ENCODE measurements at regions not wholly inside any gene's neighbourhood (a gene's known extent, or its start where the extent isn't known, plus 50 kb on each side); places are given as distances from the start of the nearest gene placed in this dataset.

DNA sequence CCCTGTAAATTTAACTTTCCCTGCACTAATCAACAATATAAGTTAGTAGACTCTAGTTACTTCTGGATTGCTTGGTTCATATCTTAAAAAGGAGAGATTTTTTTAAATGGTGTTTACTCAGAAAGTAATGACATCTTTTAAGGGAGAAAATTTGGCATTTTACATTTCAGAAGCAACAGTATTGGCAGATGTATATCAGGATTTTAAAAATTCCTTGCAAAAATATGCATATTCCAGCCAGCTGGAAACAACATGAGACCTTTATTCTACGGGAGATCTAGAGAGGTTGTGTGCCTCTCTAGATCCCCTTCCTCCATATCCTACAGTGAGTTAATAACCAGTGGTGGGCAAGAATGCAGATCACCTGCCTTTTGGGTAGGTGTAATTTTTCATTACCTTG lies 848.2 kb downstream of the USP25 start:
- no peak overlapping the region for H3K4me3 Mint-ChIP-seq
- POLR2A ChIA-PET: no interaction called here

DNA sequence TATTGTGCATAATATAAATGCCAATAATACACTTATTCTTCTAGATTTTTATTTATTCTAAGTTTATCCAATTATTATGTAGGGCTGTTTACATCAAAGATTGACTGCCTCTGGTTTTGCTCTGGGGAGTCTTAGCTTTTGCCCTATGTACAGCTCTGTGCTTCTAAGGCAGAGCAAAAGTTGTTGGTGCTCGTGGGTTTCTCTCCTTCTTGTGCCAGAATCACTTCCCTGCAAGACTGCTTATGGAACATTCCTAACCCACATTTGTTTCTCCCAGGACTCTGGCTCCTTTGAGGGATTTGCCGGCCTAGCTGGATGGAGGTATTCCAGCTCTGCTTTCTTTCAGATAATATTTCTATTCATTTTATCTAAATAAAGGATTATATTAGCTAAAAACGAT lies 849.1 kb downstream of the USP25 start:
- DNase-seq (no peak), ATAC-seq (no peak)
- Mint-ChIP-seq H3K27ac (no peak overlapping the region), H3K4me3 (no peak overlapping the region), H3K27me3 (no peaks in the 10 kb centered on the region), H3K9me3 (ENCODE audit: low read depth) (no peaks in the 10 kb centered on the region), H3K4me1 (no peaks in the 10 kb centered on the region), H3K36me3 (ENCODE audit: low read depth) (no peaks in the 10 kb centered on the region)
- ChIA-PET POLR2A (no interaction called here), CTCF (no interaction called here)
- intact Hi-C loops (cut with DNase I, micrococcal nuclease): no loop called here

More for the DNA sequence above, 848.2 kb downstream of the USP25 start:
- CTCF ChIA-PET: no interaction called here
- intact Hi-C loops (cut with DNase I, micrococcal nuclease): no loop called here
- H3K4me1 Mint-ChIP-seq: no peaks in the 10 kb centered on the region
- H3K9me3 Mint-ChIP-seq (ENCODE audit: low read depth): no peaks in the 10 kb centered on the region
- H3K27me3 Mint-ChIP-seq: no peaks in the 10 kb centered on the region
- no peak for ATAC-seq
- no peaks in the 10 kb centered on the region for H3K36me3 Mint-ChIP-seq (ENCODE audit: low read depth)
- DNase-seq: no peak
- H3K27ac Mint-ChIP-seq: no peak overlapping the region

DNA sequence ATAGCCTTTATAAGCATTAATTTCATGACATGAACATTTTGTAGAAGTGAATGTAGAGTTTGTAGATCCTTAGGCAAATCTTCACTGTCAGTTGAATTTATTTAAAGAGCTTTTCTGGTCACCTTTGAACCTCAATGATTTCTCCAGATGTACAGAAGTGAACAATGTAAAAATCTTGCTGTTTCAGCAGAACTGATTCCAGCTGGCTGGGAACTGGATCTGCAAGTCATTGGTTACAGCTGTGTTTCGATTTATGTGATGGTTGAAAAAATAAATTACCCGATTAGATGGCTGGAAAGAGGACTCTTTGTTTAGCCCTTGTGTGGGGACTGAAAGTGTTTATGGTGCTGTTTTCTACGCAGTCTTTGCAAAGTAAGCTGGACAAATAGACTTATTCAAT lies 849.8 kb downstream of the USP25 start:
- Mint-ChIP-seq H3K4me3 (no peak overlapping the region), H3K9me3 (ENCODE audit: low read depth) (no peaks in the 10 kb centered on the region), H3K27me3 (no peaks in the 10 kb centered on the region), H3K36me3 (ENCODE audit: low read depth) (no peaks in the 10 kb centered on the region), H3K4me1 (no peaks in the 10 kb centered on the region), H3K27ac (no peak overlapping the region)
- CTCF ChIA-PET: interaction anchor here (0.7 kb wide), 1 partner anchor 527 kb away, joined by 3 read pairs; no protein-coding TSS in a partner anchor
- POLR2A ChIA-PET: no interaction called here
- ATAC-seq (no peak), DNase-seq (no peak)
- intact Hi-C loops (cut with DNase I, micrococcal nuclease): no loop called here

DNA sequence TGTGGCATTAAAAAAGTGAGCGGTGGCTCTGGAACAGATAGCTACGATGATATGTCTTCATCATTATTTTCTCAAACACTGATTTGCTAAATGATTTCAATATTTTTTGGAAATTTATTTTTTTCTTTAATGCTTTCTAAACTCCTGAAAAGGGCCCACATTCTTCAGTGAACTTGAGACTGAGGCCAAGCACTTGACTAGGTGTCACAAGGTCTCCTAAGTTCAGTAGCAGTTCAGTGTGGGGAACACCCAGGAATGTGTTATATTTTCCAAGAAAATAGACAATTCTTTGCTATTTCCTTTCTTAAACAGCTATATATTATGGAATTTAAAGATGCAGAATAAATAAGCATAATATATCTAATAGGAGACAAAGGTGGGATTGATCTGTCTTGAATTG lies 850.9 kb downstream of the USP25 start:
- ATAC-seq (no peak), DNase-seq (no peak)
- Mint-ChIP-seq H3K4me1 (no peaks in the 10 kb centered on the region), H3K4me3 (no peak overlapping the region), H3K27me3 (no peaks in the 10 kb centered on the region), H3K9me3 (ENCODE audit: low read depth) (no peaks in the 10 kb centered on the region), H3K27ac (no peak overlapping the region), H3K36me3 (ENCODE audit: low read depth) (no peaks in the 10 kb centered on the region)
- ChIA-PET POLR2A (no interaction called here), CTCF (no interaction called here)
- intact Hi-C loops (cut with DNase I, micrococcal nuclease): no loop called here

- DNase-seq: no peak
- no peak overlapping the region for H3K27ac Mint-ChIP-seq
- intact Hi-C loops (cut with DNase I, micrococcal nuclease): no loop called here
- ATAC-seq: no peak
- ChIA-PET POLR2A (no interaction called here), CTCF (no interaction called here)
- no peaks in the 10 kb centered on the region for H3K36me3 Mint-ChIP-seq (ENCODE audit: low read depth)
- H3K4me3 Mint-ChIP-seq: no peak overlapping the region
- no peaks in the 10 kb centered on the region for H3K9me3 Mint-ChIP-seq (ENCODE audit: low read depth)
- H3K4me1 Mint-ChIP-seq: no peaks in the 10 kb centered on the region
- no peaks in the 10 kb centered on the region for H3K27me3 Mint-ChIP-seq
Measured at GRCh38 chr21:16583556-16583955, 853.8 kb downstream of the USP25 start.

GRCh38 chr21:16584756-16585155 lies 855.0 kb downstream of the USP25 start:
- H3K4me3 Mint-ChIP-seq: no peak overlapping the region
- no peaks in the 10 kb centered on the region for H3K27me3 Mint-ChIP-seq
- no peaks in the 10 kb centered on the region for H3K4me1 Mint-ChIP-seq
- no peak overlapping the region for H3K27ac Mint-ChIP-seq
- POLR2A ChIA-PET: no interaction called here
- DNase-seq: no peak
- H3K9me3 Mint-ChIP-seq (ENCODE audit: low read depth): no peaks in the 10 kb centered on the region
- intact Hi-C loops (cut with DNase I, micrococcal nuclease): no loop called here
- no peaks in the 10 kb centered on the region for H3K36me3 Mint-ChIP-seq (ENCODE audit: low read depth)
- CTCF ChIA-PET: no interaction called here
- no peak for ATAC-seq

- H3K27ac Mint-ChIP-seq: no peak overlapping the region
- ChIA-PET POLR2A (no interaction called here), CTCF (no interaction called here)
- H3K9me3 Mint-ChIP-seq (ENCODE audit: low read depth): no peaks in the 10 kb centered on the region
- no peak overlapping the region for H3K4me3 Mint-ChIP-seq
- H3K27me3 Mint-ChIP-seq: no peaks in the 10 kb centered on the region
- H3K4me1 Mint-ChIP-seq: no peaks in the 10 kb centered on the region
- H3K36me3 Mint-ChIP-seq (ENCODE audit: low read depth): no peaks in the 10 kb centered on the region
- ATAC-seq (no peak), DNase-seq (no peak)
- intact Hi-C loops (cut with DNase I, micrococcal nuclease): no loop called here
Measured at GRCh38 chr21:16585896-16586295, 856.1 kb downstream of the USP25 start.

GRCh38 chr21:16587141-16587581 lies 857.4 kb downstream of the USP25 start:
- ATAC-seq (no peak), DNase-seq (no peak)
- ChIA-PET CTCF (no interaction called here), POLR2A (no interaction called here)
- Mint-ChIP-seq H3K4me3 (no peak overlapping the region), H3K36me3 (ENCODE audit: low read depth) (no peaks in the 10 kb centered on the region), H3K9me3 (ENCODE audit: low read depth) (no peaks in the 10 kb centered on the region), H3K27ac (no peak overlapping the region), H3K27me3 (no peaks in the 10 kb centered on the region), H3K4me1 (no peaks in the 10 kb centered on the region)
- intact Hi-C loops (cut with DNase I, micrococcal nuclease): no loop called here

GRCh38 chr21:16587681-16588375 lies 858.0 kb downstream of the USP25 start:
- H3K9me3 Mint-ChIP-seq (ENCODE audit: low read depth): no peaks in the 10 kb centered on the region
- no peaks in the 10 kb centered on the region for H3K27me3 Mint-ChIP-seq
- ChIA-PET CTCF (no interaction called here), POLR2A (no interaction called here)
- ATAC-seq (no peak), DNase-seq (no peak)
- H3K27ac Mint-ChIP-seq: no peak overlapping the region
- H3K4me1 Mint-ChIP-seq: no peaks in the 10 kb centered on the region
- H3K36me3 Mint-ChIP-seq (ENCODE audit: low read depth): no peaks in the 10 kb centered on the region
- H3K4me3 Mint-ChIP-seq: no peak overlapping the region
- intact Hi-C loops (cut with DNase I, micrococcal nuclease): no loop called here

GRCh38 chr21:16588433-16588860 lies 858.7 kb downstream of the USP25 start:
- Mint-ChIP-seq H3K4me1 (no peaks in the 10 kb centered on the region), H3K36me3 (ENCODE audit: low read depth) (no peaks in the 10 kb centered on the region)
- POLR2A ChIA-PET: no interaction called here

GRCh38 chr21:16589006-16589898 lies 859.5 kb downstream of the USP25 start:
- no peak overlapping the region for H3K27ac Mint-ChIP-seq

More at GRCh38 chr21:16588433-16588860, 858.7 kb downstream of the USP25 start:
- no peaks in the 10 kb centered on the region for H3K9me3 Mint-ChIP-seq (ENCODE audit: low read depth)
- intact Hi-C loops (cut with DNase I, micrococcal nuclease): no loop called here
- H3K27ac Mint-ChIP-seq: no peak overlapping the region
- ATAC-seq (no peak), DNase-seq (peak; percentile 8)
- no peak overlapping the region for H3K4me3 Mint-ChIP-seq
- CTCF ChIA-PET: no interaction called here
- no peaks in the 10 kb centered on the region for H3K27me3 Mint-ChIP-seq

GRCh38 chr21:16590186-16590585 lies 860.4 kb downstream of the USP25 start:
- H3K36me3 Mint-ChIP-seq (ENCODE audit: low read depth): no peaks in the 10 kb centered on the region
- CTCF ChIA-PET: no interaction called here
- H3K9me3 Mint-ChIP-seq (ENCODE audit: low read depth): no peaks in the 10 kb centered on the region
- intact Hi-C loops (cut with DNase I, micrococcal nuclease): no loop called here
- no peak for ATAC-seq
- H3K4me3 Mint-ChIP-seq: no peak overlapping the region
- H3K27ac Mint-ChIP-seq: no peak overlapping the region
- POLR2A ChIA-PET: no interaction called here
- H3K4me1 Mint-ChIP-seq: no peaks in the 10 kb centered on the region
- DNase-seq: no peak
- H3K27me3 Mint-ChIP-seq: no peaks in the 10 kb centered on the region

More at GRCh38 chr21:16589006-16589898, 859.5 kb downstream of the USP25 start:
- ChIA-PET POLR2A (no interaction called here), CTCF (no interaction called here)
- ATAC-seq (no peak), DNase-seq (no peak)
- Mint-ChIP-seq H3K36me3 (ENCODE audit: low read depth) (no peaks in the 10 kb centered on the region), H3K9me3 (ENCODE audit: low read depth) (no peaks in the 10 kb centered on the region), H3K4me3 (no peak overlapping the region), H3K4me1 (no peaks in the 10 kb centered on the region), H3K27me3 (no peaks in the 10 kb centered on the region)
- intact Hi-C loops (cut with DNase I, micrococcal nuclease): no loop called here
